Heart right ventricle (tissue), 16 donors: ENCODE measurements at regions not wholly inside any gene's neighbourhood (a gene's known extent, or its start where the extent isn't known, plus 50 kb on each side); places are given as distances from the start of the nearest gene placed in this dataset.
"Not testable (repeated sequence)": the region's sequence is repeated elsewhere in the genome, so short reads cannot be mapped to it uniquely, and the experiment has no call there.

Source experiments
- ATAC-seq, 8 donors: fragments of 200-7000 bp; cut with Tn5 transposase; one replicate each; pipeline ENCODE4 v1.9.1; 2020; ENCODE audit warnings: mild to moderate bottlenecking in 8 of 8, moderate library complexity in 8 of 8, moderate number of reproducible peaks in 1 of 8
- DNase-seq, 2 donors: peaks; one replicate each; pipeline ENCODE4 v3.0.0-alpha.2; 2020
- H3K27ac ChIP-seq, 10 donors: fragments of 200-600 bp; sonication (generic) in 2 of 10; one replicate each; pipeline versions ENCODE4 v1.5.0 to v1.8.0; 2020 to 2022; ENCODE audit warnings: mild to moderate bottlenecking in 3 of 10
- H3K27me3 ChIP-seq, 7 donors: fragments of 200-600 bp; one replicate each; pipeline ENCODE4 v1.8.0; 2021 to 2022; ENCODE audit warnings: mild to moderate bottlenecking in 2 of 7
- H3K36me3 ChIP-seq, 9 donors: fragments of 200-600 bp; sonication (generic) in 1 of 9; one replicate each; pipeline versions ENCODE4 v1.5.0 to v1.8.0; 2020 to 2022; ENCODE audit warnings: mild to moderate bottlenecking in 2 of 9
- H3K4me1 ChIP-seq, 9 donors: fragments of 200-600 bp; sonication (generic) in 1 of 9; one replicate each; pipeline versions ENCODE4 v1.5.0 to v1.8.0; 2020 to 2022; ENCODE audit warnings: mild to moderate bottlenecking in 4 of 9
- H3K4me3 ChIP-seq, 10 donors: fragments of 200-600 bp; sonication (generic) in 2 of 10; one replicate each; pipeline versions ENCODE4 v1.5.0 to v1.8.0; 2020 to 2022; ENCODE audit warnings: mild to moderate bottlenecking in 7 of 10, moderate library complexity in 2 of 10
- H3K9me3 ChIP-seq, 11 donors: fragments of 200-600 bp in 10 of 11; sonication (generic) in 2 of 11; one replicate each; pipeline versions ENCODE4 v1.5.0 to v1.8.0; 2013 to 2022; ENCODE audit warnings: mild to moderate bottlenecking in 2 of 11, control low read depth in 1 of 11, moderate library complexity in 1 of 11
- CTCF ChIP-seq, 9 donors: fragments of 200-600 bp; sonication (generic) in 2 of 9; IDR thresholded peaks; one replicate each; pipeline versions ENCODE4 v1.5.0 to v1.8.0; 2021 to 2022; ENCODE audit warnings: antibody characterized with exemption in 9 of 9, mild to moderate bottlenecking in 5 of 9, moderate library complexity in 1 of 9
- WGBS, 2 donors: extraction: QIAGEN DNeasy Blood & Tissue Kit; methylation state at CpG; one replicate each; pipeline ENCODE4 v1.1.7; 2013; ENCODE audit warnings: inconsistent platforms in 1 of 2; 5-methylcytosine and 5-hydroxymethylcytosine counted together
- intact Hi-C, 10 donors: fragments of 100-400 bp; cut with DNase I; formaldehyde crosslinking; loops; one replicate each; pipeline versions ENCODE4 v1.11.1 to v1.14.2; 2022
- donor health status: Arrhythmogenic right ventricular cardiomyopathy.
- donor health status: ischemic (EF 13 %, LVEDD 7.1; RV severe dilation, severe dysfunction).
- donor health status: healthy with polysubstance abuse.
- donor health status: DM: no; HTN: yes; CAD: no.
- donor health status: DM: no; HTN: no; CAD: no.
- donor health status: ischemic (EF 25% LVEDD 6.9; RV normal size, moderate dysfunction).
- donor health status: ischemic (EF 25% LVEDD 5.7; RV mildly dilated, moderate dysfunction).
- donor health status: healthy.
- donor health status: DM: yes; HTN: yes; CAD: no.
- donor health status: Ischemic cardiomyopathy.
- donor health status: ischemic (EF 35%, LVEDD 5.7; RV mildly dilated, moderate dysfunction).
- donor health status: nonischemic (EF 11% LVEDD 7.7; RV severe dilation, severe dysfunction).
- donor health status: DM: yes; HTN: yes; CAD: no.
- donor health status: PGD.
- donor health status: ischemic (EF 29% LVEDD 5.4; RV normal size, mild dysfunction).
- donor health status: nonischemic (EF 23%, LVEDD 6.1; RV moderate dilation, normal function).

- ATAC-seq, DNase-seq, H3K4me1 ChIP-seq, H3K36me3 ChIP-seq, H3K27me3 ChIP-seq, H3K4me3 ChIP-seq, H3K27ac ChIP-seq, H3K9me3 ChIP-seq: not testable (repeated sequence)
- WGBS, 2 donors = 19 to 20% methylated on average over 4 of the region's 4 CpGs
- intact Hi-C loops = loop anchor here in 1 of 10 donors (10.0 kb wide), 1 partner anchor 423 kb away; no protein-coding TSS in a partner anchor
- peak in 8 of 9 donors; percentile 17 to 60 (median 52) for TF ChIP-seq CTCF (IDR thresholded peaks at IDR 0.05)
Observed at GRCh38 chr7:6938284-6938683, 112.2 kb upstream of the CCZ1B start.

GRCh38 chr7:6939126-6939525, 113.1 kb upstream of the CCZ1B start:
- not testable (repeated sequence) for H3K4me3 ChIP-seq, H3K36me3 ChIP-seq, DNase-seq, ATAC-seq, H3K9me3 ChIP-seq, H3K27me3 ChIP-seq, H3K4me1 ChIP-seq, H3K27ac ChIP-seq
- WGBS, 2 donors = 64 to 85% methylated on average over 9 to 11 of the region's 11 CpGs
- intact Hi-C loops = loop anchor here in 1 of 10 donors (10.0 kb wide), 1 partner anchor 424 kb away; no protein-coding TSS in a partner anchor

- 86 to 92% methylated on average over 13 to 17 of the region's 17 CpGs for WGBS, 2 donors
- H3K36me3 ChIP-seq, DNase-seq, H3K9me3 ChIP-seq, H3K4me3 ChIP-seq, ATAC-seq, H3K4me1 ChIP-seq, H3K27me3 ChIP-seq, H3K27ac ChIP-seq: not testable (repeated sequence)
- intact Hi-C loops = loop anchor here in 1 of 10 donors (10.0 kb wide), 1 partner anchor 425 kb away; no protein-coding TSS in a partner anchor
Observed at GRCh38 chr7:6939896-6940295, 113.8 kb upstream of the CCZ1B start.

- H3K27me3 ChIP-seq = not testable (repeated sequence)
Observed at GRCh38 chr7:6946873-6947272, 120.8 kb upstream of the CCZ1B start.

GRCh38 chr7:6950231-6950630, 124.2 kb upstream of the CCZ1B start:
- H3K4me3 ChIP-seq, H3K36me3 ChIP-seq, H3K27me3 ChIP-seq, ATAC-seq, H3K4me1 ChIP-seq, intact Hi-C loops, H3K27ac ChIP-seq, DNase-seq, H3K9me3 ChIP-seq: not testable (repeated sequence)
- WGBS, 2 donors = 36 to 42% methylated on average over 13 to 15 of the region's 15 CpGs

More at GRCh38 chr7:6946873-6947272, 120.8 kb upstream of the CCZ1B start:
- H3K36me3 ChIP-seq, H3K27ac ChIP-seq, H3K4me3 ChIP-seq, H3K4me1 ChIP-seq, H3K9me3 ChIP-seq, intact Hi-C loops, DNase-seq, ATAC-seq: not testable (repeated sequence)
- WGBS, 2 donors = 74 to 77% methylated on average over 5 of the region's 5 CpGs

GRCh38 chr7:6951553-6951952, 125.5 kb upstream of the CCZ1B start:
- H3K27ac ChIP-seq, H3K27me3 ChIP-seq, H3K4me3 ChIP-seq, ATAC-seq, intact Hi-C loops, H3K9me3 ChIP-seq, H3K36me3 ChIP-seq, DNase-seq, H3K4me1 ChIP-seq: not testable (repeated sequence)
- WGBS, 2 donors = 84 to 94% methylated on average over 2 of the region's 2 CpGs

GRCh38 chr7:6953138-6953797, 127.2 kb upstream of the CCZ1B start:
- H3K4me3 ChIP-seq, H3K36me3 ChIP-seq, H3K9me3 ChIP-seq, H3K4me1 ChIP-seq, DNase-seq, intact Hi-C loops, ATAC-seq, H3K27ac ChIP-seq, H3K27me3 ChIP-seq: not testable (repeated sequence)
- TF ChIP-seq CTCF (IDR thresholded peaks at IDR 0.05) = peak in 8 of 9 donors; percentile 18 to 59 (median 52)
- WGBS, 2 donors = 37 to 41% methylated on average over 15 to 16 of the region's 16 CpGs

- H3K4me3 ChIP-seq, H3K9me3 ChIP-seq, DNase-seq, H3K27ac ChIP-seq, H3K4me1 ChIP-seq, intact Hi-C loops, H3K36me3 ChIP-seq, H3K27me3 ChIP-seq, ATAC-seq: not testable (repeated sequence)
- WGBS, 2 donors = 75 to 88% methylated on average over 8 to 10 of the region's 10 CpGs
Observed at GRCh38 chr7:6953798-6954181, 127.7 kb upstream of the CCZ1B start.

GRCh38 chr7:6955385-6955784, 129.3 kb upstream of the CCZ1B start:
- H3K27ac ChIP-seq, intact Hi-C loops, DNase-seq, H3K27me3 ChIP-seq, H3K4me1 ChIP-seq, H3K36me3 ChIP-seq, H3K9me3 ChIP-seq, ATAC-seq, H3K4me3 ChIP-seq: not testable (repeated sequence)
- 95 to 97% methylated on average over 12 of the region's 12 CpGs for WGBS, 2 donors
